CD4-positive, alpha-beta T cell treated with Interleukin-6 for 4 hours (primary cell): ENCODE measurements at regions not wholly inside any gene's neighbourhood (a gene's known extent, or its start where the extent isn't known, plus 50 kb on each side); places are given as distances from the start of the nearest gene placed in this dataset.
"Not testable (repeated sequence)": the region's sequence is repeated elsewhere in the genome, so short reads cannot be mapped to it uniquely, and the experiment has no call there.

Source experiments
- DNase-seq: peaks from one replicate; pipeline ENCODE4 v3.0.0-alpha.2; 2020; ENCODE audit warnings: mixed read lengths

- DNase-seq: no peak
Observed at GRCh38 chr5:148708854-148709253, 54.5 kb upstream of the HTR4 start.

GRCh38 chr5:148711961-148712360 lies 57.6 kb upstream of the HTR4 start:
- no peak for DNase-seq

- DNase-seq: no peak
Observed at GRCh38 chr5:148713735-148714508, 59.6 kb upstream of the HTR4 start.

- no peak for DNase-seq
Observed at GRCh38 chr5:148716716-148717115, 62.4 kb upstream of the HTR4 start.

GRCh38 chr5:148717668-148718067 lies 63.3 kb upstream of the HTR4 start:
- no peak for DNase-seq

GRCh38 chr5:148719605-148720004 lies 65.3 kb upstream of the HTR4 start:
- DNase-seq: no peak

GRCh38 chr5:148720257-148720656 lies 65.9 kb upstream of the HTR4 start:
- DNase-seq: no peak

GRCh38 chr5:148723143-148723542 lies 68.8 kb upstream of the HTR4 start:
- no peak for DNase-seq

GRCh38 chr5:148725675-148726074 lies 71.3 kb upstream of the HTR4 start:
- DNase-seq: no peak

GRCh38 chr5:148729182-148729581 lies 74.9 kb upstream of the HTR4 start:
- no peak for DNase-seq

- DNase-seq: no peak
Observed at GRCh38 chr5:148730270-148730669, 75.9 kb upstream of the HTR4 start.

GRCh38 chr5:148730942-148731898 lies 76.9 kb upstream of the HTR4 start:
- peak; percentile 71 for DNase-seq

- no peak for DNase-seq
Observed at GRCh38 chr5:148732692-148733091, 78.4 kb upstream of the HTR4 start.

GRCh38 chr5:148733601-148734438 lies 79.5 kb upstream of the HTR4 start:
- DNase-seq: peak; percentile 76

GRCh38 chr5:148734518-148734917 lies 80.2 kb upstream of the HTR4 start:
- no peak for DNase-seq

- DNase-seq: no peak
Observed at GRCh38 chr5:148735301-148735835, 81.0 kb upstream of the HTR4 start.

- no peak for DNase-seq
Observed at GRCh38 chr5:148739023-148739422, 84.7 kb upstream of the HTR4 start.

- no peak for DNase-seq
Observed at GRCh38 chr5:148739524-148739923, 85.2 kb upstream of the HTR4 start.

- DNase-seq: no peak
Observed at GRCh38 chr5:148740079-148740858, 85.9 kb upstream of the HTR4 start.

GRCh38 chr5:148740966-148741742 lies 85.3 kb upstream of the ADRB2 start:
- no peak for DNase-seq

- not testable (repeated sequence) for DNase-seq
Observed at GRCh38 chr5:148741766-148742165, 84.6 kb upstream of the ADRB2 start.
